H9 (cell line): ENCODE measurements at regions not wholly inside any gene's neighbourhood (a gene's known extent, or its start where the extent isn't known, plus 50 kb on each side); places are given as distances from the start of the nearest gene placed in this dataset.

Experiments
- DNase-seq: peaks from one replicate; pipeline ENCODE4 v3.0.0-alpha.2; 2017
- H2AFZ ChIP-seq: one replicate; pipeline ENCODE4 v1.6.1; 2013; ENCODE audit warnings: mild to moderate bottlenecking, low read length, control low read depth, moderate library complexity
- H2AK5ac ChIP-seq: 2 replicates; pipeline ENCODE4 v1.6.1; 2013; ENCODE audit warnings: low read length, control low read depth, mixed read lengths; ENCODE audit not compliant: insufficient read length
- H2BK120ac ChIP-seq: one replicate; pipeline ENCODE4 v1.6.1; 2013; ENCODE audit warnings: low read depth, mild to moderate bottlenecking, low read length, control low read depth, inconsistent platforms; ENCODE audit not compliant: poor library complexity, severe bottlenecking
- H2BK12ac ChIP-seq: 2 replicates; pipeline ENCODE4 v1.6.1; 2013; ENCODE audit warnings: low read length, control low read depth, mixed read lengths, low read depth; ENCODE audit not compliant: insufficient read length
- H2BK15ac ChIP-seq: 2 replicates; pipeline ENCODE4 v1.6.1; 2013; ENCODE audit warnings: low read depth, low read length, control low read depth
- H2BK20ac ChIP-seq: one replicate; pipeline ENCODE4 v1.6.1; 2013; ENCODE audit warnings: low read depth, mild to moderate bottlenecking, low read length, control low read depth, inconsistent platforms; ENCODE audit not compliant: poor library complexity, severe bottlenecking
- H2BK5ac ChIP-seq: 2 replicates; pipeline ENCODE4 v1.6.1; 2013; ENCODE audit warnings: low read length, control low read depth, mixed read lengths; ENCODE audit not compliant: insufficient read length
- H3K14ac ChIP-seq: 2 replicates; pipeline ENCODE4 v1.6.1; 2013; ENCODE audit warnings: low read length, control low read depth; ENCODE audit not compliant: insufficient read depth
- H3K18ac ChIP-seq: 2 replicates; pipeline ENCODE4 v1.6.1; 2013; ENCODE audit warnings: low read depth, mild to moderate bottlenecking, mixed read lengths, low read length, control low read depth; ENCODE audit not compliant: insufficient read length
- H3K23ac ChIP-seq: 2 replicates; pipeline ENCODE4 v1.6.1; 2013; ENCODE audit warnings: low read length, control low read depth, mixed read lengths, low read depth; ENCODE audit not compliant: insufficient read length
- H3K23me2 ChIP-seq: 2 replicates; pipeline ENCODE4 v1.6.1; 2013; ENCODE audit warnings: low read depth, mild to moderate bottlenecking, mixed read lengths, low read length, control low read depth; ENCODE audit not compliant: insufficient read length, poor library complexity, severe bottlenecking
- H3K27ac ChIP-seq: 2 replicates; pipeline ENCODE4 v1.5.1; 2013; ENCODE audit warnings: low read length, control low read depth, mixed read lengths, low read depth; ENCODE audit not compliant: insufficient read length
- H3K27me3 ChIP-seq: 2 replicates; pipeline ENCODE4 v1.6.1; 2013; ENCODE audit warnings: low read length, control low read depth, inconsistent platforms; ENCODE audit not compliant: insufficient read depth
- H3K4ac ChIP-seq: 2 replicates; pipeline ENCODE4 v1.6.1; 2013; ENCODE audit warnings: low read depth, mild to moderate bottlenecking, control low read depth, inconsistent platforms, low read length, moderate library complexity
- H3K4me1 ChIP-seq: 2 replicates; pipeline ENCODE4 v1.6.1; 2013; ENCODE audit warnings: low read length, control low read depth, inconsistent platforms; ENCODE audit not compliant: insufficient read depth
- H3K4me2 ChIP-seq: 2 replicates; pipeline ENCODE4 v1.6.1; 2013; ENCODE audit warnings: low read length, control low read depth, mixed read lengths; ENCODE audit not compliant: insufficient read length, insufficient read depth
- H3K56ac ChIP-seq: 2 replicates; pipeline ENCODE4 v1.6.1; 2013; ENCODE audit warnings: low read depth, mild to moderate bottlenecking, mixed read lengths, low read length, control low read depth; ENCODE audit not compliant: insufficient read length
- H3K79me1 ChIP-seq: 2 replicates; pipeline ENCODE4 v1.6.1; 2013; ENCODE audit warnings: low read depth, mild to moderate bottlenecking, moderate library complexity, low read length, control low read depth, inconsistent platforms; ENCODE audit not compliant: insufficient read depth, poor library complexity, severe bottlenecking
- H3K79me2 ChIP-seq: 2 replicates; pipeline ENCODE4 v1.6.1; 2013; ENCODE audit warnings: low read length, control low read depth, inconsistent platforms; ENCODE audit not compliant: insufficient read depth
- H3K9ac ChIP-seq: 2 replicates; pipeline ENCODE4 v1.6.1; 2013; ENCODE audit warnings: low read length, control low read depth, mixed read lengths; ENCODE audit not compliant: insufficient read length; ENCODE audit errors: extremely low read depth
- H3K9me3 ChIP-seq: one replicate; pipeline ENCODE4 v1.6.1; 2013; ENCODE audit warnings: low read depth, low read length, inconsistent platforms; ENCODE audit not compliant: control insufficient read depth
- H3T11ph ChIP-seq: one replicate; pipeline ENCODE4 v1.6.1; 2013; ENCODE audit warnings: mild to moderate bottlenecking, low read length, control low read depth, inconsistent platforms
- H4K20me1 ChIP-seq: one replicate; pipeline ENCODE4 v1.6.1; 2013; ENCODE audit not compliant: control insufficient read depth, insufficient read length, insufficient read depth
- H4K5ac ChIP-seq: 2 replicates; pipeline ENCODE4 v1.6.1; 2013; ENCODE audit warnings: low read depth, mild to moderate bottlenecking, mixed read lengths, low read length, control low read depth; ENCODE audit not compliant: insufficient read length
- H4K8ac ChIP-seq: replicated peaks from 2 replicates; pipeline ENCODE4 v1.6.1; 2013; ENCODE audit warnings: low read length, control low read depth, mixed read lengths, low read depth; ENCODE audit not compliant: insufficient read length
- H4K91ac ChIP-seq: 2 replicates; pipeline ENCODE4 v1.6.1; 2013; ENCODE audit warnings: low read depth, mild to moderate bottlenecking, moderate library complexity, mixed read lengths, low read length, control low read depth; ENCODE audit not compliant: insufficient read length
- H3K27ac Mint-ChIP-seq, 3 experiments: 2 replicates in 2 of 3; 3 replicates in 1 of 3; pipeline ENCODE4 v1.8.0; 2020 to 2021; ENCODE audit warnings: mixed read lengths in 3 of 3, mild to moderate bottlenecking in 1 of 3, moderate library complexity in 1 of 3
- H3K27me3 Mint-ChIP-seq: 2 replicates; pipeline ENCODE4 v1.8.0; 2021; ENCODE audit warnings: low read depth, mild to moderate bottlenecking, moderate library complexity, mixed read lengths
- H3K36me3 Mint-ChIP-seq, 3 experiments: 2 replicates in 2 of 3; 3 replicates in 1 of 3; pipeline ENCODE4 v1.8.0; 2020 to 2021; ENCODE audit warnings: low read depth in 3 of 3, mixed read lengths in 3 of 3; ENCODE audit not compliant: insufficient read depth in 1 of 3
- H3K4me1 Mint-ChIP-seq, 2 experiments: 2 replicates each; pipeline ENCODE4 v1.8.0; 2020; ENCODE audit warnings: mixed read lengths in 2 of 2
- H3K4me3 Mint-ChIP-seq, 2 experiments: 2 replicates in 1 of 2; 3 replicates in 1 of 2; pipeline ENCODE4 v1.8.0; 2020 to 2021; ENCODE audit warnings: mild to moderate bottlenecking in 2 of 2, mixed read lengths in 2 of 2, moderate library complexity in 1 of 2
- H3K9me3 Mint-ChIP-seq, 2 experiments: 2 replicates in 1 of 2; 3 replicates in 1 of 2; pipeline ENCODE4 v1.8.0; 2020; ENCODE audit warnings: mild to moderate bottlenecking in 2 of 2, mixed read lengths in 2 of 2, moderate library complexity in 1 of 2
- CTCF ChIP-seq: fragments of 200-600 bp; sonication (generic); conservative IDR thresholded peaks from 3 replicates; pipeline ENCODE4 v1.8.0; 2021; ENCODE audit warnings: antibody characterized with exemption, mild to moderate bottlenecking
- WGBS: extraction: QIAGEN DNeasy Blood & Tissue Kit; methylation state at CpG from one replicate; pipeline ENCODE4 v1.1.7; 2013; ENCODE audit warnings: missing lambda C conversion rate, low lambda C conversion rate, mixed read lengths; ENCODE audit not compliant: insufficient read length; ENCODE audit errors: extremely low coverage; 5-methylcytosine and 5-hydroxymethylcytosine counted together

GRCh38 chr9:129455151-129455995 lies 165.5 kb downstream of the C9orf50 start:
- Histone ChIP-seq H3K9me3 (no peaks in the 10 kb centered on the region), H3K27ac (no peak overlapping the region), H2BK12ac (no peak overlapping the region), H2AFZ (no peak overlapping the region), H3K14ac (no peak overlapping the region; the same call in 1 of the 2 replicates), H2AK5ac (no peak overlapping the region), H4K5ac (no peak overlapping the region), H3K23ac (no peak overlapping the region), H4K8ac (no peak overlapping the region), H3K9ac (no peak overlapping the region), H3K27me3 (no peaks in the 10 kb centered on the region; the same call in 1 of the 2 replicates), H3K4me2 (no peak overlapping the region), H3K23me2 (peaks cover 9% of the 10 kb centered on the region), H3T11ph (no peak overlapping the region), H2BK120ac (no peak overlapping the region), H2BK5ac (no peak overlapping the region), H3K18ac (no peak overlapping the region), H3K4ac (no peak overlapping the region), H4K91ac (no peak overlapping the region), H3K56ac (no peak overlapping the region), H3K79me2 (no peaks in the 10 kb centered on the region), H3K4me1 (no peaks in the 10 kb centered on the region; the same call in 1 of the 2 replicates), H2BK20ac (no peak overlapping the region), H2BK15ac (no peak overlapping the region), H4K20me1 (no peaks in the 10 kb centered on the region), H3K79me1 (no peaks in the 10 kb centered on the region)
- Mint-ChIP-seq H3K9me3 (peaks cover 0 to 5% of the 10 kb centered on the region in 2 experiments; a peak in 3 of 5 replicates), H3K4me1 (peaks cover 29 to 36% of the 10 kb centered on the region in 2 experiments), H3K4me3 (no peak overlapping the region), H3K27ac (no peak overlapping the region), H3K27me3 (peaks cover 51% of the 10 kb centered on the region), H3K36me3 (no peaks in the 10 kb centered on the region)
- DNase-seq = no peak
- TF ChIP-seq CTCF = no peak
- no CpG with 5 or more reads among the region's 20 CpGs for WGBS
